ENCODE measurements at regions not wholly inside any gene's neighbourhood (a gene's known extent, or its start where the extent isn't known, plus 50 kb on each side); places are given as distances from the start of the nearest gene placed in this dataset.

DNA sequence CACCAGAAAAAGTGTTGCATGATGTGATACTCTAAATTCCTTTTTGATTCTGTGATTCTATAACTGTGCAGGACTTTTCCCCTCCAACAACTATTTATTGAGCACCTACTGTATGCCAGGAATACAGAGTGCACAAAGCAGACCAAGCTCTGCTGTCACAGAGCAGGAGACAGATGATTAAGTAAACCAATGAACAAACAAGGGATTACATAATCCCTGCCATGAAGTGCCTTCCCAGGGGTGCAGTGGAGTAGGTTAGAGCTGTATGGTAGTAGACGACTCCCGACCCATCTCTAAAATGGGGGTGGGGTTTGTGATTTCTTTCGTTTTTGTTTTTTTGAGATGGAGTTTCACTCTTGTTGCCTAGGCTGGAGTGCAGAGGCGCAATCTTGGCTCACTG lies 213.9 kb downstream of the TBX5 start:
- TF ChIP-seq, protein P1, sequence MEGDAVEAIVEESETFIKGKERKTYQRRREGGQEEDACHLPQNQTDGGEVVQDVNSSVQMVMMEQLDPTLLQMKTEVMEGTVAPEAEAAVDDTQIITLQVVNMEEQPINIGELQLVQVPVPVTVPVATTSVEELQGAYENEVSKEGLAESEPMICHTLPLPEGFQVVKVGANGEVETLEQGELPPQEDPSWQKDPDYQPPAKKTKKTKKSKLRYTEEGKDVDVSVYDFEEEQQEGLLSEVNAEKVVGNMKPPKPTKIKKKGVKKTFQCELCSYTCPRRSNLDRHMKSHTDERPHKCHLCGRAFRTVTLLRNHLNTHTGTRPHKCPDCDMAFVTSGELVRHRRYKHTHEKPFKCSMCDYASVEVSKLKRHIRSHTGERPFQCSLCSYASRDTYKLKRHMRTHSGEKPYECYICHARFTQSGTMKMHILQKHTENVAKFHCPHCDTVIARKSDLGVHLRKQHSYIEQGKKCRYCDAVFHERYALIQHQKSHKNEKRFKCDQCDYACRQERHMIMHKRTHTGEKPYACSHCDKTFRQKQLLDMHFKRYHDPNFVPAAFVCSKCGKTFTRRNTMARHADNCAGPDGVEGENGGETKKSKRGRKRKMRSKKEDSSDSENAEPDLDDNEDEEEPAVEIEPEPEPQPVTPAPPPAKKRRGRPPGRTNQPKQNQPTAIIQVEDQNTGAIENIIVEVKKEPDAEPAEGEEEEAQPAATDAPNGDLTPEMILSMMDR (IDR thresholded peaks at IDR 0.05): no peak
- Histone ChIP-seq H3K27ac (no peak overlapping the region), H3K36me3 (no peaks in the 10 kb centered on the region), H3K4me1 (no peaks in the 10 kb centered on the region), H3K9me3 (no peaks in the 10 kb centered on the region), H3K4me3 (no peak overlapping the region), H3K27me3 (peaks cover 0 to 11% of the 10 kb centered on the region in 2 donors)
- ATAC-seq (no peak), DNase-seq (no peak)
- intact Hi-C loops (cut with DNase I): no loop called here

DNA sequence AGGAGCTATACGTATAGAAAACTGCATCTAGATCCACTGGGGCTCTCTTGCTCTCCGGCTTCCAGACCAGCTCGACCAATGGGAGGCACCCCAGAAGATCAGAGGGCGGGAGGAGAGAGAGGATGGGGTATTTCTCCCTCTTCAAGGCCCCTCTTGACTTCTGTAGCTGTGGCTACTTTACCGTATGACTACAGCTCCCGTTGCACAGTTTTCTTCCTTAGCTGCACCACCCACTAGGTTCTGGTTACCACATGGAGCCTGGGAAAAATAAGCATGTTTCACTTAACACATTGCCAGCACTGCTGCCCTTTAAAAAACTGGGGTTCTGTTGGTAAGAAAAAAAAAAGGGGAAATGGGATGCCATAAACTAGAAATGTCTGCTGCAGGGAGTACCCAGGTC lies 214.4 kb downstream of the TBX5 start:
- Histone ChIP-seq H3K4me1 (no peaks in the 10 kb centered on the region), H3K36me3 (no peaks in the 10 kb centered on the region), H3K27me3 (peaks cover 0 to 14% of the 10 kb centered on the region in 2 donors), H3K4me3 (no peak overlapping the region), H3K9me3 (no peaks in the 10 kb centered on the region), H3K27ac (no peak overlapping the region)
- DNase-seq (no peak), ATAC-seq (no peak)
- TF ChIP-seq, protein P1 (IDR thresholded peaks at IDR 0.05): no peak
- intact Hi-C loops (cut with DNase I): no loop called here

DNA sequence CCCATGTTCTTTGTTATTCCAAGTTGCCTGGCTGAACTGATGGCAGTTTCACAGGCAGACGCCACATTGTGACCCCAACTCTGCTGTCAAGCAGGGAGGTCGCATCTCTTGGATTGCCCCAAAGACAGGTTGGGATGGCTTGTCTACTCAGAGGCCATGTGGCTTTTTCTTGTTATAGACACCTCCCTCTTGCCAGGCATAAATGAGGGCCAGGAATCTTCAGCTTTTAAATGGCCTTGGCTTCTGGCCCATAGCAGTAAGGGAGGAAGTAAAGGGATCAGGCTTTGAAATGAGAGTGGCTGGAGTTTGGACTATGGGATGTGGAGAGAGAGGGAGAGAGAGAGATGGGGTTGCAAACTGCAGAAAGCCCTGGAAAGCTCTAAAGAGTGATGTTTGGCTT lies 215.0 kb downstream of the TBX5 start:
- Histone ChIP-seq H3K4me3 (no peak overlapping the region), H3K4me1 (no peaks in the 10 kb centered on the region), H3K27ac (no peak overlapping the region), H3K27me3 (peaks cover 0 to 20% of the 10 kb centered on the region in 2 donors), H3K36me3 (no peaks in the 10 kb centered on the region), H3K9me3 (no peaks in the 10 kb centered on the region)
- intact Hi-C loops (cut with DNase I): no loop called here
- TF ChIP-seq, protein P1 (IDR thresholded peaks at IDR 0.05): no peak
- ATAC-seq (no peak), DNase-seq (no peak)

DNA sequence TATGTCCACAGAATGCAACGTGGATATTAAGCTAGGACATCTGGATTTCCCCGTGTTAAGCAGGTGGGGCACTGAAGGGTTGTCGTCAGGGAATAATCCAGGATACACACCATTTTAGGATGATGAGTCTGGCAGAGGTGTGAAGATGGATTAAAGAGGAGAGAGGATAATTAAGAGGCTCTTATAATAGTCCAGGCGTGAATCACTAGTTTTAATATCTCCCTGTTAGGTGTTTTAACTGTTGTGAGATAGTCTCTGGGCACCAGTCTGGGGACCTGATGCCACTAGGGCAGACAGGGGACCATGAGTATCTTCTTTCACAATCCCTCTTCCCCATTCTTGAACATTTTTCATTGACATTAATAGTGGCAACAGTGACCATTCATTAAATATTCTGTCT lies 216.7 kb downstream of the TBX5 start:
- H3K27ac ChIP-seq: no peak overlapping the region
- DNase-seq (no peak), ATAC-seq (no peak)
- H3K27me3 ChIP-seq: peaks cover 0 to 37% of the 10 kb centered on the region in 2 donors
- H3K36me3 ChIP-seq: no peaks in the 10 kb centered on the region
- TF ChIP-seq, protein P1 (IDR thresholded peaks at IDR 0.05): no peak
- no peaks in the 10 kb centered on the region for H3K4me1 ChIP-seq
- H3K4me3 ChIP-seq: no peak overlapping the region
- H3K9me3 ChIP-seq: no peaks in the 10 kb centered on the region
- intact Hi-C loops (cut with DNase I): no loop called here

DNA sequence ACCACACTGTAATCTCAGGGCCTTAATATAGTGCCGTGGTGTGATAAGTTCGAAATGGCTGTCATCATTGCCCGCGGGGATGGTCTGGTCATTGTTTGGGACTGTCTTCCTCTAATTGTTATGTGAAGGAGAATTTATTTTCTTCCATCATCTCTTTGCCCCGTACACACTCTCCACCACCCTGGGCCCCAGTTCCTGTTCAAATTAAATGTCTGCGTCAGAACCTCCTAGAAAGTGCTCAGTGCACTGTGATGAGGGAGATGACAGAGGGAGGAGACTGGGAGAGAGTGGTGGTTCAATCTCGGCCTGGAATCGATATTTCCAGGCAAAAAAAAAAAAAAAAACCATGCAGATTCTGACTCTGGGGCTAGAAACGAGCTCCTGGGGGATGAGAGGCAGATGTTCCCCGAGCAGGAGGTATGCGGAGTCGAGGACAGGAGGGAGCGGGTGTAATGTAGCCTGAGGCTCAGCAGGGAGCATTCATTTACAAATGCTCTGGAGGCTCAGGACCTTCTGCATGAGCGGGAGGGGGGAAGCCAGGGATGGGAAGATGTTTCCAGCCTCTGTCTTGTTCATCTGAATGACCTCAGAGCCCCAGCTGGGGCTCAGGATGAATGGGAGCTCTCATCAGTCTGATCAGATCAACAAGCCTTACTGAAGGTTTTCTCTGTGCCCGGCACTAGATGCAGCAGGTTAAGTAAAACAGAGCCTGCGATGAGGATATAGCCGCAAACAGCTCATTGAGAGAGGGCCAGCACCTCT lies 219.5 kb downstream of the TBX5 start:
- no peaks in the 10 kb centered on the region for H3K4me1 ChIP-seq
- no peak for ATAC-seq
- intact Hi-C loops (cut with DNase I): no loop called here
- peaks cover 0 to 30% of the 10 kb centered on the region in 2 donors for H3K27me3 ChIP-seq
- H3K27ac ChIP-seq: no peak overlapping the region
- no peaks in the 10 kb centered on the region for H3K36me3 ChIP-seq
- no peaks in the 10 kb centered on the region for H3K9me3 ChIP-seq
- DNase-seq: no peak
- H3K4me3 ChIP-seq: no peak overlapping the region
- TF ChIP-seq, protein P1 (IDR thresholded peaks at IDR 0.05): no peak

Measured in left lung (tissue), 4 donors.